GM12878 (cell line): ENCODE measurements at regions not wholly inside any gene's neighbourhood (a gene's known extent, or its start where the extent isn't known, plus 50 kb on each side); places are given as distances from the start of the nearest gene placed in this dataset.

Experiments
- ATAC-seq: fragments of 200-7000 bp; cut with Tn5 transposase; 3 replicates; pipeline ENCODE4 v1.9.1; 2020; ENCODE audit warnings: mild to moderate bottlenecking, moderate library complexity
- BruUV-seq: library from RNA; stranded (reverse); fragments of 400-500 nt; replicated peaks from 2 replicates; lab custom pipeline; 2021; lab: Mats Ljungman, UMichigan
- CTCF ChIA-PET: fragments of 300-600 bp; sonication (Branson Sonifier 250); formaldehyde crosslinking; extraction: SDS; loops from one replicate; lab custom pipeline; 2021; ENCODE audit warnings: inconsistent platforms; lab: Yijun Ruan, JAX
- POLR2A ChIA-PET: fragments of 350-600 bp; formaldehyde crosslinking; extraction: SDS; loops from one replicate; lab custom pipeline; 2021; ENCODE audit warnings: inconsistent platforms; lab: Charles Lee
- RAD21 ChIA-PET: fragments of 300-600 bp; sonication (Branson Sonifier 250); formaldehyde crosslinking; loops from one replicate; lab custom pipeline; 2023; ENCODE audit warnings: antibody characterized with exemption; ENCODE audit not compliant: unreplicated experiment; lab: Charles Lee
- SMC1A ChIA-PET: fragments of 300-600 bp; sonication (Branson Sonifier 250); formaldehyde crosslinking; loops from one replicate; lab custom pipeline; 2023; ENCODE audit not compliant: unreplicated experiment, uncharacterized antibody; lab: Charles Lee
- DNase-seq: peaks from one replicate; pipeline ENCODE4 v3.0.0-alpha.2; 2011; ENCODE audit warnings: low read depth, low spot score
- FAIRE-seq: peaks from 3 replicates; lab custom pipeline; 2011; peaks lifted over from hg19 to GRCh38; lab: Jason Lieb, UNC
- H2AFZ ChIP-seq: 2 replicates; pipeline ENCODE4 v1.6.0; 2011; ENCODE audit warnings: low read depth, low read length, control low read depth; ENCODE audit not compliant: control insufficient read depth
- H3K27ac ChIP-seq: 2 replicates; pipeline ENCODE4 v1.5.1; 2011; ENCODE audit warnings: control low read depth; ENCODE audit not compliant: control insufficient read depth, insufficient read depth
- H3K27me3 ChIP-seq, 2 experiments: replicated peaks in 1 of 2; 2 replicates each; pipeline versions ENCODE4 v1.6.0 to v1.6.1; 2011; ENCODE audit warnings: low read length in 1 of 2; ENCODE audit not compliant: control insufficient read depth in 2 of 2, insufficient read depth in 2 of 2
- H3K36me3 ChIP-seq, 2 experiments: 2 replicates each; pipeline ENCODE4 v1.5.1; 2011; ENCODE audit warnings: low read length in 1 of 2; ENCODE audit not compliant: control insufficient read depth in 2 of 2, insufficient read depth in 2 of 2
- H3K4me1 ChIP-seq: 2 replicates; pipeline ENCODE4 v1.6.1; 2011; ENCODE audit warnings: mild to moderate bottlenecking, low read length, moderate library complexity, mixed read lengths; ENCODE audit not compliant: control insufficient read depth, insufficient read depth
- H3K4me2 ChIP-seq: 2 replicates; pipeline ENCODE4 v1.6.0; 2011; ENCODE audit warnings: control low read depth; ENCODE audit not compliant: control insufficient read depth, insufficient read depth
- H3K4me3 ChIP-seq: fragments of 200-600 bp; sonication (generic); 2 replicates; pipeline ENCODE4 v1.5.1; 2016
- H3K79me2 ChIP-seq: 2 replicates; pipeline ENCODE4 v1.6.0; 2011; ENCODE audit warnings: low read length; ENCODE audit not compliant: control insufficient read depth, insufficient read depth
- H3K9ac ChIP-seq: 2 replicates; pipeline ENCODE4 v1.8.0; 2011; ENCODE audit warnings: low read length, control low read depth, mixed read lengths; ENCODE audit not compliant: control insufficient read depth, insufficient read depth
- H3K9me3 ChIP-seq: replicated peaks from 3 replicates; pipeline ENCODE4 v1.5.1; 2011; ENCODE audit warnings: mild to moderate bottlenecking, low read length; ENCODE audit not compliant: control insufficient read depth, insufficient read depth
- H4K20me1 ChIP-seq: 2 replicates; pipeline ENCODE4 v1.6.0; 2011; ENCODE audit not compliant: control insufficient read depth, insufficient read depth
- CHD2 ChIP-seq: IDR thresholded peaks from 2 replicates; pipeline ENCODE4 v1.6.1; 2011; ENCODE audit warnings: low read depth, low read length, improper control_type of control experiment, borderline replicate concordance
- EGR1 ChIP-seq, 2 experiments: IDR thresholded peaks; 1 replicate in 1 of 2; 2 replicates in 1 of 2; pipeline ENCODE4 v1.6.1; 2011 to 2012; ENCODE audit warnings: low read depth in 2 of 2, low read length in 2 of 2, borderline replicate concordance in 1 of 2, mild to moderate bottlenecking in 1 of 2, moderate library complexity in 1 of 2
- ETV6 ChIP-seq, 2 experiments: fragments of 450-650 bp in 1 of 2; IDR thresholded peaks in 1 of 2; conservative IDR thresholded peaks in 1 of 2; 2 replicates each; pipeline ENCODE4 v1.6.1; 2014; ENCODE audit warnings: antibody characterized with exemption in 1 of 2, borderline replicate concordance in 1 of 2, low read depth in 1 of 2, mild to moderate bottlenecking in 1 of 2, moderate library complexity in 1 of 2
- HDAC2 ChIP-seq: fragments of 200-600 bp; sonication (generic); IDR thresholded peaks from 2 replicates; pipeline ENCODE4 v1.6.1; 2017
- KAT2A ChIP-seq: conservative IDR thresholded peaks from 2 replicates; pipeline ENCODE4 v1.6.1; 2011; ENCODE audit warnings: low read depth, low read length; ENCODE audit not compliant: control insufficient read depth
- MAX ChIP-seq: IDR thresholded peaks from 2 replicates; pipeline ENCODE4 v1.6.1; 2012; ENCODE audit warnings: low read depth, low read length, improper control_type of control experiment
- MYC ChIP-seq: IDR thresholded peaks from 2 replicates; pipeline ENCODE4 v1.6.1; 2011; ENCODE audit warnings: mild to moderate bottlenecking, low read length, moderate library complexity, inconsistent platforms; ENCODE audit not compliant: insufficient read depth, insufficient replicate concordance, insufficient read length, severe bottlenecking
- NR2C1 ChIP-seq: fragments of 450-650 bp; IDR thresholded peaks from 2 replicates; pipeline ENCODE4 v1.6.1; 2017; ENCODE audit warnings: antibody characterized with exemption, mild to moderate bottlenecking, moderate library complexity
- NR2F1 ChIP-seq: fragments of 450-650 bp; conservative IDR thresholded peaks from 2 replicates; pipeline ENCODE4 v1.6.1; 2017; ENCODE audit warnings: mild to moderate bottlenecking
- RFX5 ChIP-seq: IDR thresholded peaks from 2 replicates; pipeline ENCODE4 v1.6.1; 2011; ENCODE audit warnings: low read depth, low read length, improper control_type of control experiment
- SUPT20H ChIP-seq: IDR thresholded peaks from 2 replicates; pipeline ENCODE4 v1.6.1; 2011; ENCODE audit warnings: low read depth, mild to moderate bottlenecking, low read length, moderate library complexity, borderline replicate concordance; ENCODE audit not compliant: control insufficient read depth
- TAF1 ChIP-seq: IDR thresholded peaks from 2 replicates; pipeline ENCODE4 v1.6.1; 2011; ENCODE audit warnings: mild to moderate bottlenecking, low read depth, low read length, borderline replicate concordance
- TARDBP ChIP-seq: IDR thresholded peaks from 2 replicates; pipeline ENCODE4 v1.6.1; 2016; ENCODE audit warnings: borderline replicate concordance
- TCF3 ChIP-seq: IDR thresholded peaks from 2 replicates; pipeline ENCODE4 v1.6.1; 2012; ENCODE audit warnings: low read depth, mild to moderate bottlenecking, low read length, borderline replicate concordance; ENCODE audit not compliant: insufficient read depth
- YY1 ChIP-seq: IDR thresholded peaks from 2 replicates; pipeline ENCODE4 v1.6.1; 2011; ENCODE audit warnings: low read depth, mild to moderate bottlenecking, low read length
- ZNF217 ChIP-seq: fragments of 450-650 bp; IDR thresholded peaks from 2 replicates; pipeline ENCODE4 v1.6.1; 2017; ENCODE audit warnings: antibody characterized with exemption, mild to moderate bottlenecking
- WGBS: methylation state at CpG from one replicate; pipeline ENCODE4 v1.1.6; 2016; ENCODE audit warnings: low lambda C conversion rate; ENCODE audit not compliant: insufficient replicate concordance, insufficient coverage; ENCODE audit errors: missing lambda C conversion rate; 5-methylcytosine and 5-hydroxymethylcytosine counted together
- in situ Hi-C: fragments of 300-500 bp; cut with MboI; formaldehyde crosslinking; loops from 9 replicates; pipeline ENCODE4 v1.14.3; 2018; ENCODE audit warnings: mixed read lengths
- intact Hi-C: fragments of 100-400 bp; cut with micrococcal nuclease; formaldehyde crosslinking; loops from one replicate; pipeline ENCODE4 v1.14.2; 2022; ENCODE audit not compliant: unreplicated experiment
- TF ChIP-seq, protein P1 (sequence below): IDR thresholded peaks from 2 replicates; pipeline ENCODE4 v1.6.1; 2012; ENCODE audit warnings: low read depth, low read length, improper control_type of control experiment

GRCh38 chr7:42858570-42858969 lies 53.3 kb downstream of the C7orf25 start:
- intact Hi-C loops (no loop called here), in situ Hi-C loops (no loop called here)
- no TSS peak for BruUV-seq
- ChIA-PET CTCF (interaction anchor here (1.7 kb wide), 1 partner anchor 918 kb away, joined by 4 read pairs; no protein-coding TSS in a partner anchor), SMC1A (interaction anchor here (1.3 kb wide), 2 partner anchors 8 to 18 kb away, joined by 3 to 4 read pairs; no protein-coding TSS in a partner anchor)
- DNase-seq (no peak), ATAC-seq (no peak)
- TF ChIP-seq CHD2 (no peak), KAT2A (no peak), NR2F1 (no peak), SUPT20H (no peak), ZNF217 (no peak)
- TF ChIP-seq, protein P1, sequence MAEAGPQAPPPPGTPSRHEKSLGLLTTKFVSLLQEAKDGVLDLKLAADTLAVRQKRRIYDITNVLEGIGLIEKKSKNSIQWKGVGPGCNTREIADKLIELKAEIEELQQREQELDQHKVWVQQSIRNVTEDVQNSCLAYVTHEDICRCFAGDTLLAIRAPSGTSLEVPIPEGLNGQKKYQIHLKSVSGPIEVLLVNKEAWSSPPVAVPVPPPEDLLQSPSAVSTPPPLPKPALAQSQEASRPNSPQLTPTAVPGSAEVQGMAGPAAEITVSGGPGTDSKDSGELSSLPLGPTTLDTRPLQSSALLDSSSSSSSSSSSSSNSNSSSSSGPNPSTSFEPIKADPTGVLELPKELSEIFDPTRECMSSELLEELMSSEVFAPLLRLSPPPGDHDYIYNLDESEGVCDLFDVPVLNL, result no peak
- TF ChIP-seq, all 136 proteins: peak for 0
- Histone ChIP-seq H3K4me2 (no peak overlapping the region), H3K27me3 (no peaks in the 10 kb centered on the region; a peak in 1 of 4 replicates), H3K9me3 (no peaks in the 10 kb centered on the region), H3K27ac (no peak overlapping the region), H3K9ac (no peak overlapping the region), H3K79me2 (no peaks in the 10 kb centered on the region), H3K4me1 (no peaks in the 10 kb centered on the region), H3K36me3 (no peaks in the 10 kb centered on the region), H2AFZ (no peak overlapping the region), H4K20me1 (no peaks in the 10 kb centered on the region), H3K4me3 (no peak overlapping the region)
- POLR2A ChIA-PET, result no interaction called here
- no peak for FAIRE-seq
- WGBS, result 79% methylated on average over 1 of the region's 1 CpG
- RAD21 ChIA-PET, result no interaction called here

GRCh38 chr7:42856605-42856987 lies 55.3 kb downstream of the C7orf25 start:
- in situ Hi-C loops (no loop called here), intact Hi-C loops (no loop called here)
- Histone ChIP-seq H3K4me3 (no peak overlapping the region), H3K4me1 (no peaks in the 10 kb centered on the region), H4K20me1 (no peaks in the 10 kb centered on the region), H3K79me2 (no peaks in the 10 kb centered on the region), H2AFZ (no peak overlapping the region), H3K9me3 (no peaks in the 10 kb centered on the region), H3K9ac (no peak overlapping the region), H3K27ac (no peak overlapping the region), H3K4me2 (no peak overlapping the region), H3K27me3 (no peaks in the 10 kb centered on the region; a peak in 1 of 4 replicates), H3K36me3 (no peaks in the 10 kb centered on the region)
- no peak; the same call in 2 of the 3 replicates for ATAC-seq
- POLR2A ChIA-PET, result no interaction called here
- CTCF ChIA-PET, result interaction anchor here (1.4 kb wide), 1 partner anchor 16 kb away, joined by 3 read pairs; no protein-coding TSS in a partner anchor
- SMC1A ChIA-PET, result no interaction called here
- BruUV-seq, result no TSS peak
- FAIRE-seq, result no peak
- RAD21 ChIA-PET, result no interaction called here
- WGBS, result 49% methylated on average over 19 of the region's 19 CpGs
- no peak for DNase-seq
- TF ChIP-seq NR2C1, result no peak
- no peak for TF ChIP-seq HDAC2
- TF ChIP-seq TARDBP, result no peak
- no peak for TF ChIP-seq MAX
- TF ChIP-seq MYC, result no peak
- TF ChIP-seq YY1, result no peak
- TF ChIP-seq RFX5, result no peak
- no peak for TF ChIP-seq TCF3
- TF ChIP-seq EGR1 (IDR thresholded peaks at IDR 0.05; ENCODE audit: borderline replicate concordance in 1 of 2, low read depth in 2 of 2, low read length in 2 of 2), result no peak
- TF ChIP-seq ETV6 (conservative IDR thresholded peaks at IDR 0.05 in 1 of 2, IDR thresholded peaks at IDR 0.05 in 1 of 2; ENCODE audit: borderline replicate concordance in 1 of 2, low read depth in 1 of 2), result no peak
- TF ChIP-seq TAF1, result no peak
